ENCODE measurements at regions not wholly inside any gene's neighbourhood (a gene's known extent, or its start where the extent isn't known, plus 50 kb on each side); places are given as distances from the start of the nearest gene placed in this dataset.
A peak's percentile ranks its signal among the peaks of the same experiment; 100 is the strongest.

- no peak for TF ChIP-seq BCL6 (CRISPR knock-in tag; IDR thresholded peaks at IDR 0.05)
Observed at GRCh38 chr6:103870970-103871369, 988.7 kb downstream of the HACE1 start (continued).

GRCh38 chr6:103862297-103862696, 997.4 kb downstream of the HACE1 start:
- H3K9ac ChIP-seq (ENCODE audit: insufficient read depth, low read depth, low read length) = no peak overlapping the region
- no peak overlapping the region for H3K4me3 ChIP-seq (replicated peaks in 1 of 3; ENCODE audit: insufficient read depth in 1 of 3, low read depth in 2 of 3, low read length in 3 of 3)
- no peak overlapping the region for H2AFZ ChIP-seq (ENCODE audit: low read length)
- no peaks in the 10 kb centered on the region for H3K79me2 ChIP-seq (ENCODE audit: insufficient read depth, low read length)
- TF ChIP-seq CBFB (CRISPR knock-in tag; IDR thresholded peaks at IDR 0.05) (no peak), IRF9 (CRISPR knock-in tag; IDR thresholded peaks at IDR 0.05; ENCODE audit: borderline replicate concordance) (no peak)
- FAIRE-seq (no peak), DNase-seq (ENCODE audit: low spot score) (no peak), ATAC-seq (no peak)
- BruUV-seq (replicated peaks) = no TSS peak
- no peak overlapping the region for H3K4me2 ChIP-seq (ENCODE audit: low read depth, low read length)
- H3K9me3 ChIP-seq (ENCODE audit: low read length) = no peaks in the 10 kb centered on the region
- intact Hi-C loops (cut with micrococcal nuclease; ENCODE audit: unreplicated experiment) (no loop called here), in situ Hi-C loops (cut with HindIII; ENCODE audit: extremely low pct_ligation_motif_present, low pct_unique_long_range_greater_than_20kb) (no loop called here)
- H3K27ac ChIP-seq (ENCODE audit: extremely low read length, insufficient read depth, low read length) = no peak overlapping the region
- H3K27me3 ChIP-seq (ENCODE audit: control insufficient read depth in 1 of 2, insufficient read depth in 2 of 2, low read length in 2 of 2) = no peaks in the 10 kb centered on the region
- ChIA-PET CTCF (ENCODE audit: low intra/inter-chr PET ratio, low total read pairs) (no interaction called here), POLR2A (no interaction called here)
- no peaks in the 10 kb centered on the region for H4K20me1 ChIP-seq (ENCODE audit: insufficient read depth, low read length)
- no peaks in the 10 kb centered on the region for H3K4me1 ChIP-seq (ENCODE audit: insufficient read depth, low read length)
- no peaks in the 10 kb centered on the region for H3K36me3 ChIP-seq (replicated peaks in 1 of 2; ENCODE audit: control insufficient read depth in 1 of 2, insufficient read depth in 2 of 2, low read length in 2 of 2)
- WGBS (ENCODE audit: low lambda C conversion rate) = 6% methylated on average over 3 of the region's 3 CpGs

- no peaks in the 10 kb centered on the region for H3K4me1 ChIP-seq (ENCODE audit: insufficient read depth, low read length)
- POLR2A ChIA-PET = no interaction called here
- 2% methylated on average over 2 of the region's 2 CpGs for WGBS (ENCODE audit: low lambda C conversion rate)
- intact Hi-C loops (cut with micrococcal nuclease; ENCODE audit: unreplicated experiment) = no loop called here
- no peak overlapping the region for H3K4me3 ChIP-seq (replicated peaks in 1 of 3; ENCODE audit: insufficient read depth in 1 of 3, low read depth in 2 of 3, low read length in 3 of 3)
- in situ Hi-C loops (cut with HindIII; ENCODE audit: extremely low pct_ligation_motif_present, low pct_unique_long_range_greater_than_20kb) = no loop called here
- no peak overlapping the region for H3K27ac ChIP-seq (ENCODE audit: extremely low read length, insufficient read depth, low read length)
- BruUV-seq (replicated peaks) = no TSS peak
- no peaks in the 10 kb centered on the region for H4K20me1 ChIP-seq (ENCODE audit: insufficient read depth, low read length)
- CTCF ChIA-PET (ENCODE audit: low intra/inter-chr PET ratio, low total read pairs) = no interaction called here
- ATAC-seq = no peak
- H3K9me3 ChIP-seq (ENCODE audit: low read length) = no peaks in the 10 kb centered on the region
- no peak for DNase-seq (ENCODE audit: low spot score)
- H3K4me2 ChIP-seq (ENCODE audit: low read depth, low read length) = no peak overlapping the region
- H3K36me3 ChIP-seq (replicated peaks in 1 of 2; ENCODE audit: control insufficient read depth in 1 of 2, insufficient read depth in 2 of 2, low read length in 2 of 2) = no peaks in the 10 kb centered on the region
- no peaks in the 10 kb centered on the region for H3K79me2 ChIP-seq (ENCODE audit: insufficient read depth, low read length)
- H2AFZ ChIP-seq (ENCODE audit: low read length) = no peak overlapping the region
- H3K9ac ChIP-seq (ENCODE audit: insufficient read depth, low read depth, low read length) = no peak overlapping the region
- H3K27me3 ChIP-seq (ENCODE audit: control insufficient read depth in 1 of 2, insufficient read depth in 2 of 2, low read length in 2 of 2) = no peaks in the 10 kb centered on the region
- no peak for FAIRE-seq
- no peak for TF ChIP-seq ZNF841 (CRISPR knock-in tag; IDR thresholded peaks at IDR 0.05; ENCODE audit: borderline replicate concordance)
- no peak for TF ChIP-seq ZNF260 (CRISPR knock-in tag; IDR thresholded peaks at IDR 0.05; ENCODE audit: borderline replicate concordance, low read depth)
- no peak for TF ChIP-seq HDAC2 (CRISPR knock-in tag; IDR thresholded peaks at IDR 0.05)
- TF ChIP-seq PATZ1 (CRISPR knock-in tag; IDR thresholded peaks at IDR 0.05) = no peak
- TF ChIP-seq MAFF (IDR thresholded peaks at IDR 0.05; ENCODE audit: low read depth, low read length) = peak; percentile 52
- no peak for TF ChIP-seq ZSCAN31 (CRISPR knock-in tag; IDR thresholded peaks at IDR 0.05; ENCODE audit: low read depth)
- no peak for TF ChIP-seq WIZ (CRISPR knock-in tag; IDR thresholded peaks at IDR 0.05)
- no peak for TF ChIP-seq EED (CRISPR knock-in tag; IDR thresholded peaks at IDR 0.05)
- TF ChIP-seq MAFK (conservative IDR thresholded peaks at IDR 0.05 in 1 of 2, IDR thresholded peaks at IDR 0.05 in 1 of 2; ENCODE audit: low read length in 2 of 2) = peak; percentile 6 to 52; a peak in 1 of 4 replicates
- TF ChIP-seq THAP7 (CRISPR knock-in tag; IDR thresholded peaks at IDR 0.05) = no peak
Observed at GRCh38 chr6:103858003-103858402, 1001.7 kb downstream of the HACE1 start.

Data from HepG2 (cell line).